EH (cell line): ENCODE measurements at regions not wholly inside any gene's neighbourhood (a gene's known extent, or its start where the extent isn't known, plus 50 kb on each side); places are given as distances from the start of the nearest gene placed in this dataset.
"Not testable (repeated sequence)": the region's sequence is repeated elsewhere in the genome, so short reads cannot be mapped to it uniquely, and the experiment has no call there.

ENCODE experiments used
- DNase-seq: peaks from one replicate; pipeline ENCODE4 v3.0.0-alpha.2; 2015; ENCODE audit warnings: low read depth

DNA sequence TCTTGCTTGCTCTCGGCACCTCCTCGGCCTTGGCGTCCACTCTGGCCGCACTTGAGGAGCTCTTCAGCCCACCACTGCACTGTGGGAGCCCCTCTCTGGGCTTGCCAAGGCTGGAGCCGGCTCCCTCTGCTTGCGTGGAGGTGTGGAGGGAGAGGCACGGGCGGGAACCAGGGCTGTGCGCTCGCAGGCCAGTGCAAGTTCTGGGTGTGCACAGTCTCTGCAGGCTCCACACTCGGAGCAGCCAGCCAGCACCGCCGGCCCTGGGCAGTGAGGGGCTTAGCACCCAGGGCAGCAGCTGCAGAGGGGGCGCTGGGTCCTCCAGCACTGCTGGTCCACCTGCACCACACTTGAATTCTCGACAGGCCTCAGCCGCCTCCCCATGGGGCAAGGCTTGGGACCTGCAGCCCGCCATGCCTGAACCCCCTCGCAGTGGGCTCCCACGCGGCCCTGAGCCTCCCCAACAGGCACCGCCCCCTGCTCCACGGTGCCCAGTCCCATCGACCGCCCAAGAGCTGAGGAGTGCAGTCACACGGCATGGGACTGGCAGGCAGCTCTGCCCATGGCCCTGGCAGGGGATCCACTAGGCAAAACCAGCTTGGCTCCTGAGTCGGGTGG lies 411.2 kb upstream of the CHAC2 start:
- no peak for DNase-seq

DNA sequence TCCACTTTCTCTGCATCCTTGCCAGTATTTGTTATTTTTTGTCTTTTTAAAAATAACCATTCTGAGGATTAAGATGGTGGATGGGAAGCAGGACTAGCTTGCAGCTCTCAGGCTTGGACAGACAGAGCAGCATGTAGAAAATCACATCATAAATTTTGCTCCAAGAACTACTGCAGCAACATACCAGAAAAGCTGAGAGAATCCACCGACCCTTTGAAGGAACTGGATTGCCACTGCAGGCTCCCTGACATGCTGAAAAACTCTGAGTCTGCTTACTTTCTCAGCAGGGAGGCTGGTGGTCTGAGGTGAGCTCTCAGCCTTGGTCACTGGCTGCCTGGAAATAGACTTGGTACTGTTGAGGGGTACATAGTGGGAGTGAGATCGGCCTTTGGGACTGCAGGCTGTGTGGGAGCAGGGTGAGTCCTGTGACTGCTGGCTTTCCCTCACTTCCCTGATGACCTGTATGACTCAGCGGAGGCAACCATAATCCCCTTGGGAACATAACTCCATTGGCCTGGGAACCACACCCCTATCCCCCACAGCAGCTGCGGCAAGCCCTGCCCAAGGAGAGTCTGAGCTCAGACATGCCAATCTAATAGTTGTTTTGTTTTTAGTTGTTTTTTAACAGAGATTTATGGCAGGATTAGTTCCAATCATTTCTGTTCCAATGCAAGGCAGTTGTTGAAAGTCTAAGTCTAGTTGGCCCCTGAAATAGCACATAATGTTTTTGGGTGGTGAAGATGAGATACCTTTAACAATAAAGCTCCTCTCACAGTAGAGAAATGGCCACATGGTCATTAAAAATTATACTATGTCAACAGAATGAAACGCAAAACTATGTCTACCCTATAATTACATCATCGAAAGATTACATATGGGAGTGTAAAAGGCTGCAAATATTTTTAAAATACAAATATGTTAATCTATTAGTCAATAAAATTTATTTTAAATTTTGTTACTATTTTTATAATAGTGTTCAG lies 414.2 kb upstream of the CHAC2 start:
- no peak for DNase-seq

DNA sequence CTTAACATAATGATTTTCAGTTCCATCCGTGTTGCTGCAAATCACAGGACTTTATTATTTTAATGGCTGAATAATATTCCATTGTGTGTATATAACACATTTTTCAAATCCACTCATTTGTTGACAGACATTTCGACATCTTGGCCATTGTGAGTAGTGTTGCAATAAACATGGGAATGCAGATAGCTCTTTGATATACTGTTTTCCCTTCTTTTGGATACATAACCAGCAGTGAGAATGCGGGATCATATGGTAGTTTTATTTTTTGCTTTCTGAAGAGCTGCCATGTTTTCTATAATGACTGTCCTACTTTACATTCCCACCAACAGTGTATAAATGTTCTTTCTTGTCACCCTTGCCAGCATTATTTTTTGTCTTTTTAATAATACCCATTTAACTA lies 420.3 kb upstream of the CHAC2 start:
- no peak for DNase-seq

DNA sequence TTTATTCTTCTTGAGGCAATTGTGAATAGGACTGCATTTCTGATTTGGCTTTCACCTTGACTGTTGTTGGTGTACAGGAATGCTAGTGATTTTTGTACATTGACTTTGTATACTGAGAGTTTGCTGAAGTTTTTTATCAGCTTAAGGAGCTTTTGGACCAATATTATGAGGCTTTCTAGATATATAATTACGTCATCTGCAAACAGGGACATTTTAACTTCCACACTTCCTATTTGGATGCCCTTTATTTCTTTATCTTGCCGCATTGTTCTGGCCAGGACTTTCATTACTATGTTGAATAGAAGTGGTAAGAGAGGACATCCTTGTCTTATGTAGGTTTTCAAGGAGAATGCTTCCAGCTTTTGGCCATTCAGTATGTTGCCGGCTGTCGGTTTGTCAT lies 425.4 kb upstream of the CHAC2 start:
- DNase-seq = no peak

DNA sequence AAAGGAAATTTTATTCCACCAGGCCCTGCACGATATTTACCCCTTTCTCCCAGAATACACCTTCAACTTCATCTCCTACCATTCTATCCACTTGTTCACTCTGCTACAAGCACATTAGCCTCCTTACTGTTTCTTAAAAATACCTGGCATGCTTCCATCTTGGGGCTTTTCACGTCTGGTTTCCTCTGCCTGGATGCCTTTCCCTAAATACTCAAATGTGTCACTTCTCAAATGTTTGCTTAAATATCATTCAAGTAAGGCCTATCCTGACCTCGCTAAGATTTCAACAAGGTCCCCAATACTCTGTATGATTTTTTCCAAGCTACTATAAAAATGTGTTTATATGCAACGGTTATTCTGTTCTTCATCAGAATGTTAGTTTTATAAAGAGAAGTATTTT lies 433.0 kb upstream of the CHAC2 start:
- no peak for DNase-seq

DNA sequence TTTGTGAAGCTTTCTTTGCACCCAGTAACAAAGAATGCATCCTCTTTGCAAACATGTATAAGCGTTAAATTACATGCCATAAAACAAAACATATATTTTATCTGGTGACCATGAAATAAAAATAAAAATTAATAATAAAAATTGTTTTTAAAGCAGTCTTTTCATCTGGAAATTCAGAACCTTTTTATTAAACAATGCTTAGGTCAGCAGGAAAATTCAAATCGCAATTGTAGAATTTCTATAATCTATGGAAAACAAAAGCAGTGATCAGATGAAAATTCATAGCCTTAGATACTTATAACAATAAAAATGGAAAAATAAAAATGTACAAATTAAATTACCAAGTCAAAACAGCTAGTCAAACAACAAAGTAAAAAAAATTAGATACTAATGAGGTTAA lies 435.9 kb upstream of the CHAC2 start:
- DNase-seq = no peak

DNA sequence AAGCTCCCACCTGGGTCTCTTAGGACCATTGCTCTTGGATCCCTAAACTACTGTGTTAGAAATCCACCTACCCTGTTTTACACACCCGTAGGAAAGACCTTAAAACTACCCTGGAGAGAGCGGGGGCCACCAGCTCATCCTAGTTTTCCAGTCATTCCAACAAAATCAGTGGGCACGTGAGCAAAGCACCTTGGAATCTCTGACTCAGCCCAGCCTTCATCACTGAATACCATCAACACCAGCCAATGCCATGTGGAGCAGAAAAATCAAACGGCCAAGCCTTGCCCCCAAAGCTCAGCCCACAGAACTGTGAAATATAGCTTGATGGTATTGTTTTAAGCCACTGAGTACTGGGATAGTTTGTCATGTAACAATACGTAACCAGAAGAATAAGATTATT lies 449.7 kb upstream of the CHAC2 start:
- DNase-seq = peak; percentile 0

DNA sequence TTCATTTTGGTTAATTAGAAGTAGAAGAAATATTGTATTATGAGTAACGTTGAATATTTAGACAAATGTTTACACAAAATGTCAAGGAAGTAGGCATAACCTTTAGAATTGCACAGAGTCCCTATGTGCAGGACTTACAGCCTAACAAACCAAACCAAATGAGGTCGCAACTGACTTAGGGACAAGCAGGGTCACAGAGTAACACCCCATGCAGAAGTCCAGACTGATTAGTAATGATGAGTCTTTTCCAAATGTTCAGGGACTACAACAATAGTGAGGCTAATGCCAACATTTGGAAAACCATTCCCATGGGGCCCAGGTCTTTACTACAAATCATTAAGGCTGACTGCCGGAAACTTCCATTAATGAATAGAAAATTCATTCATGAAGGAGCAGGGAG lies 452.5 kb upstream of the CHAC2 start:
- no peak for DNase-seq

DNA sequence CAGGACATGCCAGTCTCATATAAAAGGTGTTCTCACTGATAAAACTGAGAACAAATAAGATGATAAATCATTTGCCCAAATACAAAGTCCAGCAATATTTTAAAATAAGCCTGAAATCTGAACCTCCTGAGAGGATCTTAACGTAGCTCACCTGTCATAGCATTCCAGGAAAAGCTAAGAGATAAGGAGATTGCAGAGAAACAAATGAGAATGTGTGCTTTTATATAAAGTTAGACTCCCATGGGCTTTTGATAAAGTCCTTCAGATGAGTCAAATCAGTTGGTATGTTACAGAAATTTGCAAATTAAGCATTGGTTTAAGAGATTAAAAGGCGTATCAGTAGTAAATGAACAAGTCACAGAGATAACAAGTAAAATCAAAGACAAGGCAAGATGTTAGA lies 452.9 kb upstream of the CHAC2 start:
- DNase-seq = no peak

DNA sequence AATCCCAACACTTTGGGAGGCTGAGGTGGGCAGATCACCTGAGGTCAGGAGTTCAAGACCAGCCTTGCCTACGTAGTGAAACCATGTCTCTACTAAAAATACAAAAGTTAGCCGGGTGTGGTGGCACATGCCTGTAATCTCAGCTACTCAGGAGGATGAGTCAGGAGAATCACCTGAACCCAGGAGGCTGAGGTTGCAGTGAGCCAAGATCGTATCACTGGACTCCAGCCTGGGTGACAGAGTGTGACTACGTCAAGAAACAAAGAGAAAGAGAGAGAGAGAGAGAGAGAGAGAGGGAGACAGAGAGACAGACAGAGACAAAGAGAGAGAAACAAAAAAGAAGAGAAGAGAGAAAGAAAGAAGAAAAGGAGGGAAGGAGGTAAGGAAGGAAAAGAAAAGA lies 454.0 kb upstream of the CHAC2 start:
- not testable (repeated sequence) for DNase-seq

DNA sequence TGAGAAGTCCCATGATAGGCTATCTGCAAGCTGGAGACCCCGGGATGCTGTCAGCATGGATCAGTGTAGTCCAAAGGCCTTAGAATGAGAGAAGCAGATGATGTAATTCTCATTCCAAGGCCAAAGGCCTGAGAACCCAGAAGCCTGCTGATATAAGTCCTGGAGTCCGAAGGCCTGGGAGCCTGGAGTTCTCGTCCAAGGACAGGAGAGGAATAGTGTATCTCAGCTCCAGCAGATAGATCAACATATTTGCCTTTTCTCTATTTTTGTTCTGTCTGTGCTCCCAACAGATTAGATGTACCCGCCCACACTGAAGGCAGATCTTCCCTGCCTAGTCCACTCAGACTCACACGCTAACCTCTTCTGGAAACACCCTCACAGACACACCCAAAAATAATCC lies 454.9 kb upstream of the CHAC2 start:
- DNase-seq = no peak

DNA sequence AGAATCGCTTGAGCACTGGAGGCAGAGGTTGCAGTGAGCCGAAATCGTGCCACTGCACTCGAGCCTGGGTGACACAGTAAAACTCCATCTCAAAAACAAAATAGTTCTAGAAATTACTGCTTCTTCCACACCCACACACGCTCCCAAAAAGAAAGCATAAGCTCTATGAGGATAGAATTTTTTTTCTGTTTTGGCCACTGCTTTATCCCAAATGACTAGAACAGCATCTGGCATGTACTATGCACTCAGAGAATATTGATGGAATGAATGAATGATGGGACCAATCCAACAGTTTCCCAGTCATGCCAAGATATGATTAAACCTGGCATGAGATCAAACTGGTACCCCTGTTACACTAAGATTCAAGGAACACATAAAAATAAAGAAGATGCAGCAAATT lies 455.4 kb upstream of the CHAC2 start:
- DNase-seq = no peak

DNA sequence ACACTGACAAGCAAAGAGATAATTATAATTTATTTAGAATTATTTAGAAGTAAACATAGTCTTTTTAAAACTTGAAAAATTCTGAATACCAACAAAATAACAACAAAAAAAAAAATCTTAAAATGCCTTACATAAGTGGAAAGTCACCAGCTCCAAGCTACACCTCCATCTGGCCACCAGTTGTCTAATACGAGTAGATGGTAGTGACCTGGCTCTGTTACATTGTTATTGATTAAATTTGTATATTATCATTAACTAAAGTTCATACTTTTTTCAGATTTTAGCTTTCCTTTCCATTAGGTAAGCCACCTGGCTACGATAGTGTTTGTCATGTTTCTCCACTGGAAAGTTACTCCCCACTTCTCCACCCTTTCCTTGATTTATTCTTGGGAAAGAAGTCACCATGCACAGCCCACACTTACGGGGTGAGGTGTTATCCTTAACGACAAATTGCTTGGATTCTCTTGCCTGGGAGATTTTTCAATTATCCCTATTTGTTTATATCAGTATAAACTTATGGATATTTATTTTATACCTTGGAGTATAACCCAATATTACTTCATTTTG lies 464.5 kb upstream of the CHAC2 start:
- no peak for DNase-seq

DNA sequence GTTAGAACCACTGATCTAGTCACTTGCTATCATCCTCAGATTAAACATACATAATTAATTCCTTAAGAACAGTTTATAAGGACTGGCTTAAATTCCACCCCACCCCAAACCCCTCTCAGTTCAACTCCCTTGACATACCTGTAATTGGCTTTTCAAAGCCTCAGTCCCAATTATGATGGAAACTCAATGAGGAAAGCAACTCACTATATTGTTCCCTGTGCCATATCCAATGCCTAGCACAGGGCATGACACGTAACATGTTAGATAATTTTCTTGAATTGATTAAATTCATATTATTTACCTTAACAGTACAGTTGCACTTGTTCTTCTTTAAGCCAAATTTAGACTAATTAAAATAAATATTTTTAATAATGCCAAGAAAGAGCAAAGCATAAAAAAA lies 465.1 kb upstream of the CHAC2 start:
- DNase-seq = no peak

DNA sequence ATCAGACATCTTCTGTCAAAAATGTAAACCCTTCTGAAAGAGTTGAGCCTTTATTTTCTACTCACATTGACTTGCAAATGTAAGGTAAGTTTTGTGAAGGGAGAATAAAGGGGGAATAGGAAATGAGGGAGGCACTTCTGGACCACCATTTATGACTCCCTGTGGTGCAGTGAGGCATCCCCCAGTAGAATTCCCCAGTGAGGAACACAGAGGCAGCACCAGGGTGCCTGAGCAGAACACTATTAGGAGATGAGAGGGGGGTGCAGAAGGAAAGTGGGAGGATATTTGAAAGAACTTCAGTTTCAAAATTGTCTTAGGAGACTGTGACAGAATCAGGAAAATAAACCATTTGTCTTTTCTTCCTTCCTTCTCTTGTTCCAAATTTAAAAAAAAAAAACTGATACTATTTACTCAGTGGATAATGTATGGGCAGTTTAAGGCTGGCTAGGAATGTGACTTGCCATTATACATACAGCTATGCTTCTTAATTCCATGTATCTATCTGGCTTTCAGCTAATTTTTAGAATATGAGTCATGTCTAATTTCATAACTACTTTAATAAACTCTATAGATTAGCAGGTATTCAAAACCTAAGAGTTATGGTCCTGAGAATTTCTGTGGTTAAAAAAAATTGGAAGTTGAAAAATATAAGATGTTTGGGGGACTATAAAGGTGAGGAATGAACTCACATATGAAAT lies 478.1 kb upstream of the CHAC2 start:
- no peak for DNase-seq

DNA sequence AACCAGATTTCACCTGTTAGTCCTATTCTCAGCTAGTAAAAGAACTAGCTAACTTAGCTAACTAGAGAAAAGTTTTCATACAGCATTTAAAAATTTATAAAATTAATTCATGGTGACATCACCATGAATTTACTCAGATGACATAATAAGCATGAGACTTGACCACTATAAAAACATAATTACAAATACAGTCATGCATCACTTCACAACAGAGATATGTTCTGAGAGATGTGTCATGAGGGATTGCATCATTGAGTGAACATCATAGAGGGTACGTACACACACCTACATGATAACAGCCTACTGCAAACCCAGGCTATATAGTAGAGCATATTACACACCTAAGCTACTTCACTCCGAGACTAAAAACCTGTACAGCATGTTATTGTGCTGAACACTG lies 481.3 kb upstream of the CHAC2 start:
- no peak for DNase-seq

DNA sequence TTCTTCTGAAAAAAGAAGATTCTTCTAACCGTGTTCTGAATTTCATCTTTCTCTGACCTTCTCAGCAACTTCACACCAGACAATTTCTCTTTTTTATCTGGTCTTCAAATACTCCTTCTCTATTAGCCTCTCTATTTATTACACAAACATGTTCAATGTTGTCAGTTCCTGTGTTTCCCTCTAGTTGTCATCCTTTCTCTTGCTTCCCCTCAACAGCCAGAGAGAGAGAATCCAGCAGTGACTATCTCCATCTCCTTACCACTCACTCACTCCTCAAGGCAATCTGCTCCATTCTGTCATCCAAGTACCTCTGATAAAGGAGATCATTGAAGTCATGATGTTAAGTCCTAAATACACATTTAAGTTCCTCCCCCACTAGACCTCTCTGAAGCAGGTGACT lies 491.9 kb upstream of the CHAC2 start:
- no peak for DNase-seq

DNA sequence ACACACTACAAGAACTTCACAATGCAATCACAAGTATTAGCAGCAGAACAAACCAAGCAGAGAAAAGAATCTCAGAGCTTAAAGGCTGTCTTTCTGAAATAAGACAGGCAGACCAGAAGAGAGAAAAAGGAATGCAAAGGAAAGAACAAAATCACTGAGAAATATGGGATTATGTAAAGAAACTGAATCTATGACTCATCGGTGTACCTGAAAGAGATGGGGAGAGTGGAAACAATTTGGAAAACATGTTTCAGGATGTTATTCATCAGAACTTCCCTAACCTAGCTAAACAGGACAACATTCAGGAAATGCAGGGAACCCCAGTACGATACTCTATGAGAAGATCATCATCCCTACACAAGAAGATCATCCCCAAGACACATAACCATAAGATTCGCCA lies 499.0 kb upstream of the CHAC2 start:
- DNase-seq = no peak

DNA sequence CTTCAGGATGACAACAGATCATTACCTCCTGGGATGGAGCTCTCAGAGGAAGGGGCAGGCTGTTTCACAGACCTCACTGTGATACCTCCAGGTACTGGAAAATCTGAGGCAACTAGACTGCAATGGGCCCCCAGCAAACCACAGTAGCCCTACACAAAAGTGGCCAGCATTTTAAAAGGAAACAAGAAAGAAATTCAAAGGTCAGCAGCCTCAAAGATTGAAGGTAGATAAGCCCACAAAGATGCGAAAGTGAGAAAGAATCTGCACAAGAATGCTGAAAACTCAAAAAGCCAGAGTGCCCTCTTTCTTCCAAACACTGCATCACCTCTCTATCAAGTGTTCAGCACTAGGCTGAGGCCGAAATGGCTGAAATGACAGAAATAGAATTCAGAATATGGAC lies 499.5 kb upstream of the CHAC2 start:
- DNase-seq = no peak

DNA sequence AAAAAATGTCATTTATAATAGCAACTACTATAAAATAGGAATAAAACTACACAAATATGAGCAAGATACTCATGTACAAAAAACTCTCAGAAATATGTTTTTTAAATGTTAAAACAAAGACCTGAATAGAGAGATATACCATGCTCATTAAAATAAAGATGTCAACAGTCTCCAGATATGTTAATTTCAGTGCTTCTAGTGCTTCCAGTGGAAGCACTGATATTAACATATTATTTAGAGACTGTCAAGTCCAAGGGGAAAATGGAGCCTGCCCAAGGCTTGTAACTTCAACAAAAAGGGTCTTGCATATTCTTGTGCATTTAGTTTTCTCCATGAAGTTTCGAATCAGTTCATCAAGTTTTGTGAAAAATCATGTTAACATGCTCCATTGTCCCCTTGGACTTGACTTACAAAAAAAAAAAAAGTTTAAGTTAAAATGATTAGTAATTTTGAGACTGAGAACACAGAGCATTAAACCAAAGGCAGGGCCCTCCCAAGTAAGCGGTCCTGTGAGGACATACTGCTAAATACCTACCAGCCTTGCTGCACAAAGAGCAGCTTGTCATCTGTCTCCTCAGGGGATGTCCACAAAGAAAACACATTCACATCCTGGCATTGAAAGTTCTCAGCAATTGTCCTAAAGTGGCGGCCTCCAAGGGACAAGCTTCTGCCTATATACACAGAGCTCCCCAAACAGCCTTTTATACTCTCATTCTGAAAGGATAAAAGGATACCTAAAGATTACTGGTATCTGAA lies 501.9 kb upstream of the CHAC2 start:
- DNase-seq = no peak

DNA sequence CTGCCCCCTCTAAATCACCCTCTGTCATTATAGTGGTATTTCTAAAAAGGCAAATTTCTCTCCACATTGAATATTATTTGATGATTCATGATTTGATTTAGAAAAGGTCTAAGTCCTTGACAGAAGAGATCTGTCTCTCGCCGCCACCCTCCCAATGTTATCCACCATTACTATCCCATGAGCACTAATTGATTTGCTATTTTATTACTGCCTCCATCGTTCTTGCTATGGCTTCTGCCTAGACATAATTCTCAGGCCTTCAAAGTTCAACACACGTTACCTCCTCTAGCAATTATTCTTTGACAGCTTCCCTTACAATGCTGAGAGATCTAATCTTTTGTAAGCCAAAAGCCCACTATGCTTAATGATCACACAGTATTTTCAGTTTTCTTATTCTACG lies 507.0 kb upstream of the CHAC2 start:
- DNase-seq = no peak

DNA sequence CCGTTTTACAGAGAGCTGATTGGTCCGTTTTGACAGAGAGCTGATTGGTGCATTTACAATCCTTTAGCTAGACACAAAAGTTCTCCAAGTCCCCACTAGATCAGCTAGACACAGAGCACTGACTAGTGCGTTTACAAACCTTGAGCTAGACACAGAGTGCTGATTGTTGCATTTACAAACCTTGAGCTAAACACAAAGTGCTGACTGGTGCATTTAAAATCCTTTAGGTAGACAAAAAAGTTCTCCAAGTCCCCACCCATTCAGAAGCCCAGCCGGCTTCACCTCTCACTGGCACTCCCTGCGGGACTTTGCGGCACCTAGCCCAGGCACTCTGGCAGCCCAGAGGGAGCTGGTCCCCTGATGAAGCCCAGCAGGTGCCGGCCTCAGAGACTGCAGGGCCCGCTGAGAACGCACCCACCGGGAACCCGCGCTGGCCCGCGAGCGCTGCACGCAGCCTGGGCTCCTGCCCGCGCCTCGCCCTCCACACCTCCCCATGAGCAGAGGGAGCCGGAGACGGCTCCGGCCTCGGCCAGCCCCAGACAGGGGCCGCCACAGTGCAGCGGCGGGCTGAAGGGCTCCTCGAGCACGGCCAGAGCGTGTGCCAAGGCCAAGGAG lies 508.1 kb upstream of the CHAC2 start:
- DNase-seq = no peak
